HG02610 (cell line): ENCODE measurements at regions not wholly inside any gene's neighbourhood (a gene's known extent, or its start where the extent isn't known, plus 50 kb on each side); places are given as distances from the start of the nearest gene placed in this dataset.

Experiments used
- ATAC-seq: cut with Tn5 transposase; IDR thresholded peaks from one replicate; pipeline ENCODE4 v1.9.1; 2021; ENCODE audit warnings: mild to moderate bottlenecking, moderate library complexity; ENCODE audit not compliant: unreplicated experiment

- ATAC-seq = no peak
Measured at GRCh38 chr16:64543441-64543840, 578.4 kb downstream of the CDH11 start.

- ATAC-seq = no peak
Measured at GRCh38 chr16:64543031-64543430, 578.8 kb downstream of the CDH11 start.

- no peak for ATAC-seq
Measured at GRCh38 chr16:64542152-64542551, 579.7 kb downstream of the CDH11 start.

- ATAC-seq = no peak
Measured at GRCh38 chr16:64541621-64542020, 580.2 kb downstream of the CDH11 start.

GRCh38 chr16:64540434-64540833 lies 581.4 kb downstream of the CDH11 start:
- no peak for ATAC-seq

GRCh38 chr16:64539811-64540371 lies 582.0 kb downstream of the CDH11 start:
- no peak for ATAC-seq

GRCh38 chr16:64534180-64534780 lies 587.6 kb downstream of the CDH11 start:
- no peak for ATAC-seq

- ATAC-seq = no peak
Measured at GRCh38 chr16:64532691-64533090, 589.2 kb downstream of the CDH11 start.

- no peak for ATAC-seq
Measured at GRCh38 chr16:64532117-64532516, 589.7 kb downstream of the CDH11 start.

GRCh38 chr16:64531401-64531800 lies 590.5 kb downstream of the CDH11 start:
- ATAC-seq = no peak

GRCh38 chr16:64522548-64522947 lies 599.3 kb downstream of the CDH11 start:
- no peak for ATAC-seq

GRCh38 chr16:64513871-64514270 lies 608.0 kb downstream of the CDH11 start:
- no peak for ATAC-seq

GRCh38 chr16:64507240-64508024 lies 614.4 kb downstream of the CDH11 start:
- no peak for ATAC-seq

- no peak for ATAC-seq
Measured at GRCh38 chr16:64499211-64499610, 622.7 kb downstream of the CDH11 start.

- no peak for ATAC-seq
Measured at GRCh38 chr16:64498363-64498762, 623.5 kb downstream of the CDH11 start.

GRCh38 chr16:64493709-64494108 lies 628.2 kb downstream of the CDH11 start:
- ATAC-seq = no peak

- no peak for ATAC-seq
Measured at GRCh38 chr16:64489449-64489848, 632.4 kb downstream of the CDH11 start.

GRCh38 chr16:64486561-64486960 lies 635.3 kb downstream of the CDH11 start:
- ATAC-seq = no peak

GRCh38 chr16:64481497-64481896 lies 640.4 kb downstream of the CDH11 start:
- ATAC-seq = no peak

GRCh38 chr16:64478252-64478906 lies 643.5 kb downstream of the CDH11 start:
- no peak for ATAC-seq

GRCh38 chr16:64475627-64476351 lies 646.1 kb downstream of the CDH11 start:
- ATAC-seq = no peak
